ENCODE measurements at regions not wholly inside any gene's neighbourhood (a gene's known extent, or its start where the extent isn't known, plus 50 kb on each side); places are given as distances from the start of the nearest gene placed in this dataset.
A peak's percentile ranks its signal among the peaks of the same experiment; 100 is the strongest.

DNA sequence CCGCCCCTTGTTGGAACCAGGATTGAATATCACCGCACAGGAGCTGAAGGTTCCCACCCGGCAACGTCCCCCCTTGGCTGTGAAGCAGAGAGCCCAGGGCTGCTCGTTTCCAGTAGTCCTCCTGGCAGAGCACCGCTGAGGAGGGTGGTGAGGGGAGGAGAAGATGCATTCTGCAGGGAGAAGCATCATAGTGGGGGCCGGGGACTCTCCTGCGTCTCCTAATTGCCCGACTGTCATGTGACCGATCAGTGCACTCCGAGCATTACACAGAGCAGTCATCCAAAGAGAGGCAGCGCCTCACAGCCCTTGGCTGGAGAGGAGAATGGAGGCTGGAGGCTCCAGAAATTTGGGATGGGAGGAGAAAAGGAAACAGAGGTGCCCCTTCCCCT lies 85.0 kb upstream of the SEPTIN5 start:
- Histone ChIP-seq H3K27ac (no peak overlapping the region), H3K4me3 (no peak overlapping the region), H3K9me3 (no peaks in the 10 kb centered on the region), H3K36me3 (no peaks in the 10 kb centered on the region), H3K27me3 (ENCODE audit: low read depth) (no peaks in the 10 kb centered on the region), H3K4me1 (peaks cover 12% of the 10 kb centered on the region)
- intact Hi-C loops (cut with DNase I), result loop anchor here (10.0 kb wide), 1 partner anchor 135 kb away; no protein-coding TSS in a partner anchor
- TF ChIP-seq, protein P1, sequence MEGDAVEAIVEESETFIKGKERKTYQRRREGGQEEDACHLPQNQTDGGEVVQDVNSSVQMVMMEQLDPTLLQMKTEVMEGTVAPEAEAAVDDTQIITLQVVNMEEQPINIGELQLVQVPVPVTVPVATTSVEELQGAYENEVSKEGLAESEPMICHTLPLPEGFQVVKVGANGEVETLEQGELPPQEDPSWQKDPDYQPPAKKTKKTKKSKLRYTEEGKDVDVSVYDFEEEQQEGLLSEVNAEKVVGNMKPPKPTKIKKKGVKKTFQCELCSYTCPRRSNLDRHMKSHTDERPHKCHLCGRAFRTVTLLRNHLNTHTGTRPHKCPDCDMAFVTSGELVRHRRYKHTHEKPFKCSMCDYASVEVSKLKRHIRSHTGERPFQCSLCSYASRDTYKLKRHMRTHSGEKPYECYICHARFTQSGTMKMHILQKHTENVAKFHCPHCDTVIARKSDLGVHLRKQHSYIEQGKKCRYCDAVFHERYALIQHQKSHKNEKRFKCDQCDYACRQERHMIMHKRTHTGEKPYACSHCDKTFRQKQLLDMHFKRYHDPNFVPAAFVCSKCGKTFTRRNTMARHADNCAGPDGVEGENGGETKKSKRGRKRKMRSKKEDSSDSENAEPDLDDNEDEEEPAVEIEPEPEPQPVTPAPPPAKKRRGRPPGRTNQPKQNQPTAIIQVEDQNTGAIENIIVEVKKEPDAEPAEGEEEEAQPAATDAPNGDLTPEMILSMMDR (IDR thresholded peaks at IDR 0.05), result no peak
- DNase-seq, result no peak
- peak in 1 of 2 donors; percentile 6 for ATAC-seq

GRCh38 chr22:19629720-19630419 lies 84.4 kb upstream of the SEPTIN5 start:
- ATAC-seq, result peak; percentile 86 to 93

DNA sequence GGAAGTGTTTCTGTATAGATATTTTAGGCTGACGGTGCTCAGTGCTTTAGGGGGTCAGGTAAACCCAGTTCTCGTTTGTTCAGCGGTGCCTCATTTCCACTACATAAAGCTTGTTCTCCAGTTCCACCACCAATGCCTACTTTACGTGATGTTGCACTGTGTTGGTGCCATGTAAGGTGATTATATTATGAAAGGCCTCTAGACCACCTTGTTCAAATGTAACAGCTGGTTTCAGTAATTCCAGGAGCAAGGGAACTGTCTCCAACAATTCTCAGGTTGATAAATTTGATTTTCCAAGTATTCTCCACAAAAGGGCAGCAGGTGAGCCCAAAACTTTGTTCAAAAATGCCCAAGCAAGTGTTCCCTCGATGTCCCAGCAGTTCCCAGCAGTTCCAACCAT lies 83.7 kb upstream of the SEPTIN5 start:
- no peaks in the 10 kb centered on the region for H3K27me3 ChIP-seq (ENCODE audit: low read depth)
- TF ChIP-seq, protein P1 (IDR thresholded peaks at IDR 0.05), result no peak
- H3K4me3 ChIP-seq, result no peak overlapping the region
- H3K4me1 ChIP-seq, result peaks cover 12% of the 10 kb centered on the region
- DNase-seq, result no peak
- no peak overlapping the region for H3K27ac ChIP-seq
- ATAC-seq, result no peak
- no peaks in the 10 kb centered on the region for H3K36me3 ChIP-seq
- no peaks in the 10 kb centered on the region for H3K9me3 ChIP-seq
- intact Hi-C loops (cut with DNase I), result no loop called here

More at GRCh38 chr22:19629720-19630419, 84.4 kb upstream of the SEPTIN5 start:
- no peaks in the 10 kb centered on the region for H3K36me3 ChIP-seq
- no peaks in the 10 kb centered on the region for H3K27me3 ChIP-seq (ENCODE audit: low read depth)
- no peaks in the 10 kb centered on the region for H3K9me3 ChIP-seq
- TF ChIP-seq, protein P1 (IDR thresholded peaks at IDR 0.05), result peak; percentile 95
- no peak overlapping the region for H3K27ac ChIP-seq
- peaks cover 12% of the 10 kb centered on the region for H3K4me1 ChIP-seq
- DNase-seq, result peak; percentile 81
- intact Hi-C loops (cut with DNase I), result loop anchor here (10.0 kb wide), 1 partner anchor 135 kb away; no protein-coding TSS in a partner anchor
- H3K4me3 ChIP-seq, result no peak overlapping the region

- intact Hi-C loops (cut with DNase I), result no loop called here
- Histone ChIP-seq H3K36me3 (no peaks in the 10 kb centered on the region), H3K4me1 (peaks cover 12% of the 10 kb centered on the region), H3K9me3 (no peaks in the 10 kb centered on the region), H3K27ac (no peak overlapping the region), H3K27me3 (ENCODE audit: low read depth) (no peaks in the 10 kb centered on the region), H3K4me3 (no peak overlapping the region)
- ATAC-seq (no peak), DNase-seq (no peak)
- TF ChIP-seq, protein P1 (IDR thresholded peaks at IDR 0.05), result peak; percentile 17
Measured at GRCh38 chr22:19631899-19632667, 82.2 kb upstream of the SEPTIN5 start.

- H3K4me1 ChIP-seq, result peaks cover 12% of the 10 kb centered on the region
- no peak for ATAC-seq
- H3K27me3 ChIP-seq (ENCODE audit: low read depth), result no peaks in the 10 kb centered on the region
- H3K4me3 ChIP-seq, result no peak overlapping the region
- intact Hi-C loops (cut with DNase I), result no loop called here
- no peak for DNase-seq
- H3K9me3 ChIP-seq, result no peaks in the 10 kb centered on the region
- no peak overlapping the region for H3K27ac ChIP-seq
- TF ChIP-seq, protein P1 (IDR thresholded peaks at IDR 0.05), result no peak
- no peaks in the 10 kb centered on the region for H3K36me3 ChIP-seq
Measured at GRCh38 chr22:19632668-19633148, 81.6 kb upstream of the SEPTIN5 start.

All from lower lobe of right lung (tissue), 2 donors.